Hippocampal formation (tissue), 2 donors: ENCODE measurements at regions not wholly inside any gene's neighbourhood (a gene's known extent, or its start where the extent isn't known, plus 50 kb on each side); places are given as distances from the start of the nearest gene placed in this dataset.

Source experiments
- DNase-seq, 2 donors: peaks; one replicate each; lab custom pipeline; 2025; lab: John Stamatoyannopoulos, UW

DNA sequence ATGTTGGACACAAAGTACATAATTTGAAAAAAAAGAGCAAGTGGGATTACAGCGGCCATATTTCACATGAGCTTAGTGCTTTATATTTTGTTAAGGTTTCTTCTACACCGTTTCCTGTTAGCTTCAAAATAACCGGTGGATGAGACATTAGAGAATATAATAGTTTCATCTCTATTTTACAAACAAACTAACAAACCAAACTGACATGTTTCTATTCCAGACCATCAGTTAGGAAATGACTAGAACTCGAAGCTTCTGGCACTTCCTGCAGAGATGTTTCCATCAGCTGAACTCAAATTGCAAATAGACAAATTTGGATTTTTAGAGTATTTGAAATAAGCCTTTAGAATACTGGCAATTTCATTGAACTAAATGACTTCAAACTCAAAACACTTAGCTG is 86.5 kb downstream of the MTRR start:
- DNase-seq, result no peak

DNA sequence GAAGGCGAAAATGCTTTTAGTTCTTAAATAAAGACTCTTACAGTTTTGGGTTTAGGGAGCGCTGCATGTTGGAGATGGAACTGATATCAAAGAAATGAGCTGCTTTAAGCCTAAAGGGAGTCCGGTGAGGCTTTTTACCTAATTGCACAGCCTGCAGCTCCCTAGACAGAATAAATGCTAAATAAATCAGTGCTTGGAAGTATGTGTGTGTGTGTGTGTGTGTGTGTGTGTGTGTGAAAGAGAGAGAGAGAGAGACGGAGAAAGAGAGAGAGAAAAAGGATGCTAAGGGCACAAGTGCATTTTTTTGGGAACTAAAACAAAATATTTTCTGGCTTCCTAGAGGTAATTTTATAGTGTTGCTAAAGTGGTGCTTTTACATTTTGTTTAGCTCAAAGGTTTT is 88.4 kb downstream of the MTRR start:
- no peak for DNase-seq

DNA sequence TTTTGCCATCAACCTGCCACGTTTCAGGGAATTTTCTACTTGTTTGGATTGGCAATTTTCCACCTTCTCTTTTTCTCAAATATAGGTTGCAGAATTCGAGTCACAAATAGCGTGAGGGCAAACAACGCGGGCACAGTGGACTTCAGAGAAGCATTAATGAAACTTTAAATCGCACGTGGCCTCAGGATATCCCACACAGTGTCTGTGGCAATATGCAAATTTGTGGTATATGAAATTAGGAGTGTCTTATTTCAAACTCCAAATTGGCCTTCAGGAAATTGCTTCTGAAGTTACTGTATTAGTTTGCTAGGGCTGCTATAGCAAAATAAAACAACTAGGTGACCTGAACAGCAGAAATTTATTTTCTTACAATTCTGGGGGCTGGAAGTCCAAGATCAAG is 91.2 kb downstream of the MTRR start:
- no peak for DNase-seq

DNA sequence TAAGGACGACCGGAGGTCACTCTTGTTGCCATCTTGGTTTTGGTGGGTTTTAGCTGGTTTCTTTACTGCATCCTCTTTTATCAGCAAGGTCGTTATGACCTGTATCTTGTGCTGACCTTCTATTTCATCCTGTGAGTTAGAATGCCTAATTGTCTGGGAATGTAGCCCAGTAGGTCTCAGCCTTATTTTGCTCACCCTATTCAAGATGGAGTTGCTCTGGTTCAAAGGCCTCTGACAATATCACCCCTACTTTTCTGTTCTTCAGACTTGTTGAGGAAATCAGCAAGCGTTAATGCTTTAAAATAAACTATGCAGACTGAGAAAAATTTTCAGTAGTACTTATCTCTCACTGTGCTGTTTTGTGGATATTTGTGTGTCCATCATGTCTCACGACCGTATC is 92.6 kb downstream of the MTRR start:
- no peak for DNase-seq

DNA sequence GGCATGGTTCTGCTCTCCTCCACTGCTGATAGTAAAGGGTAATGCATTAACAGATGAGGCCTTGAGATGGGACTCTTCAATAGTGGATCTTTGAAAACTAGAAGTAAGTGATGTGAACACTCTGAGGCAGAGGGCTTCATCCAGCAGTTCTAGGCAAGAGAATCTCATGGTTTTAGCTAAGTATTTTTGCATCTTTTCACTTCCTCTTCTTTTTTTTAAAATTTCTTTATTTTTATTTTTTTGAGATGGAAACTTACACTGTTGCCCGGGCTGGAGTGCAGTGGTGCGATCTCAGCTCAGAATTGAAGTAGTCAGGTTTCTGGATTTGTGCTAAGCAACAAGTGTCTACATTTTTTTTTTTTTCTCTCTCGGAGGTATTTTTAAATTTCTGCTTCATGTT is 101.9 kb downstream of the MTRR start:
- DNase-seq, result no peak

DNA sequence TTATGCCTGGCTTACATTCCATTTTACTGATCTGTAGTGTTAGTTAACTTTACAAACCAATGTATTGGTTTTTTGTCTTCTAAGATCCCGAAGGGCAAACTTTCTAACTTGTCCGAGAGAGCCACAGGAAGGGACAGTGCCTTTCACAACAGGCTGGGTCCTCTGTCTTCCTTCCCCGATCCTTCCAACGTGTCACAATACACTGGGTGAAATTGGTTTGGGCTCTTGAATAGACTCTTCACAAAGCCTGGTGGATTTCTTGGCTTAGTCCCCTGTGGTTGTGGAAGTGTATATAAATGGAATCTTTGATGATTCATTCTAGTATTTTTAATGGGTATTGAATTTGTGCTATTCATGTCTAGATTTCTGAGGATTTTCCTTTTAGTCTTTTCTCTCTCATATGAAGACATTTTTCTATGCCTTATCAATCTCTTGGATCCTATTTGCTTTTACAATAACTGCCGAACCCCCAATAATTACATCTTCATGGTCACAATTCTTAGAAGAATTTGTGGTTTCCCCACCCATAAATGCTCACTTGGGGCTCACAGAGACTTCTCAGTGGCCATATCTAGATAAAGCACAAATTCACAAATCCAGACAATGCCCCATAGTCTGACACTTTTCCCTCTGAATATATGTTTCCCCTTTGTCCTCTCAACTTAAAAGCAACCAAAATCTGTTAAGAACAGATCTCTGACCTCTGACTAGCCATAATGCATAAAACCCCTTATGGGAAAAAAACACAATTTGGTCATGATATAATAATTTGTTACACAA is 107.7 kb downstream of the MTRR start:
- DNase-seq, result no peak

DNA sequence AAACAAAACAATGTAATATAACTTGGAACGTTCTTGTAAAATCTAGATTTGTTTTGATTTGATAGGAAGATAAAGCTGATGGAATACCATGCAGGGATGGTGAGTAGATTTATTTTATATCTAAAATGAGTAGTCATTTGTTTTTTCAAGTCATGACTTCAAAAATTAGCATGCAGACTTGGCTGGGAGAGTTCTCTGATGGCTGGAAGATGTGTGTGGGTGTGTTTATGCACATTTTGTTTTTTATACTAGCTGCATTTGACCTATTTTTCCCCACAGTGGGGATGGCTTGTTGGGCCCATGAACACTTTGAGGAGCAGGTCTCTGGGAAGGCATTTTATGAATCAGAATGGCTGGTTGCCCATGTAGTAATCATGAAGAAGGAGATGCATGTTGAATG is 109.2 kb downstream of the MTRR start:
- peak in 1 of 2 donors; percentile 1 for DNase-seq

DNA sequence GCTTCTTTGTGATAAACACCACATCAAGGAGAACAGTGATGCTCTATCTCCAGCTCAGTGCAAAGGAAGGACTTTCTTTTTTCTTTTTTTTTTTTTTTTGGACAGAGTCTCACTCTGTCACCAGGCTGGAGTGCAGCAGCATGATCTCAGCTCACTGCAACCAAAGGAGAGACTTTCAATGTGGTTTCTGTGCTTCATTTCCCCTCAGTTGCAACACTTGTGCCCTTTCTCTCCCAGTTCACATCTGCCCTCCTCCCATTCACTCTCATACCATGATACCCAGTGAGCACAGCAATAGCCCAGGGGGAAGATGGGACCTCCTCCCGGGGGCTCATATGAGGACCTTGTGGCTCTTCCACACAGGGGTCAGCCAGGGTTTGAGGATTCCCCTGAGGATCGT is 110.0 kb downstream of the MTRR start:
- DNase-seq, result no peak

DNA sequence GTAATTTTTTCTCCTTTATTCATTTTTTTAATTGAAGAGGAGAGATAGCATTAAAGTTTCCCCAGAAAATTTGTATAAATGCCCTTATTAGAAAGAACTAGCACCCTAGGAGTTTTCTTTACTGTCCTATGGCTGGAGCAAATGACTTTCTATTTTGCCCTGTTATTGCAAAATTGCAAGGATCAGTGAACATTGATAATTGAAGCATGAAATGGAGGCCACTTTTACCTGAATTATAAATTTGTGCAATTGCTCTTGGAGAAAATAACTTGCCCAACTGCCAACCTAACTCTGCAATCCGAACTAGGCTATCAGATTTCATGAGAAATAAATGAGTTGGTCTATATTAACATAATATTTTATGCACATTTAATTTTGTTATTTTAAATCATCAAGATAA is 111.9 kb downstream of the MTRR start:
- DNase-seq, result no peak

DNA sequence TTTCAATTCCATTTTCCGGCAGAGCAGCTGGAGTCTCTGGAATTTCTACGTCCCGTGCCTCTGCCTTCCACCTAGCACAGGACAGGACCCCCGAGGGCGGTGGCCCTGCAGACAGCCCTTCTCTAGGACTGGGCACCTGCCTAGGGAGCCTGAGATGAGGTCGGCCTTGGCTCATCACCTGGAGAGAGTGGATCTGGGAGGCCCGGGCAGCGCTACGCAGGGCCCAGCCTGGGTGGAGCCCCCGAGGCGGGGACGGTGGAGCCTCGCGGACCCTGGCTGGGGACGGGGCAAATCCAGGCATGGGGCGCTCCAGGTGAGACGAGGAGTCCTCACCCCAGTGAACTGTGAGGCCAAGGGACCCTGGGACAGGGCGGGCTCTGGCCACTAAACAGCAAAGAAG is 114.5 kb downstream of the MTRR start:
- DNase-seq, result no peak

DNA sequence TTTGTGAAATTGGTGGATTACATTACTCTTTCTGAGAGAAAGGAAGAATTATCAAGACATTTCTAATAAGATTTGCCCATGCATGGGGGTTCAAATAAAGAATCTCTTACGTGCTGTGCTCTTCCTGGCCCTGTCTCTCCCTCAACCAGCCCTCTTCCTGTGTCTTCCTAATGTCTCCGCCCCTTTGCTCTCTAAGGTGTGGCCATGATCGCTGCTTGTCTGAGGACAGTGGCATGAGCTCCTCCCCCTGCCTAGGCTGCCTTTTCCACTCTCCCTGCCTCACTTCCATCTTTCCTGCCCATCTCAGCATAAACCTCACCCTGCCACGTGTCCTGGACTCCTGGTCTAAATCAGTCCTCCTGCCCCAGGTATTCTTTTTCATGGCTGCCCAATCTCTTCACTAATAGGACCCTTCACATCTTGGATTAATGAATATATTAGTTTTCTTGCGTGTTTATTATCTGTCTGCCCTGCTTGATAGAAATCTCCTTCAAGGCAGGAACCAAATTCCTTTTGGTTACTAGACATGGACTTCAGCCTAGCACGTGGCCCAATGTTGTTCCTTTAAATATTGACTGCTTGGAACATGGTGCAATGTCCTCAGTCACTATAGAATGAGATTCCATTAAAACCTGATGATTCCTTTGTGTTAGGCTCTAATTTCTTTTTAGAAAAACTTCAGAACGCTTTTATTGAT is 122.3 kb downstream of the MTRR start:
- DNase-seq, result no peak

DNA sequence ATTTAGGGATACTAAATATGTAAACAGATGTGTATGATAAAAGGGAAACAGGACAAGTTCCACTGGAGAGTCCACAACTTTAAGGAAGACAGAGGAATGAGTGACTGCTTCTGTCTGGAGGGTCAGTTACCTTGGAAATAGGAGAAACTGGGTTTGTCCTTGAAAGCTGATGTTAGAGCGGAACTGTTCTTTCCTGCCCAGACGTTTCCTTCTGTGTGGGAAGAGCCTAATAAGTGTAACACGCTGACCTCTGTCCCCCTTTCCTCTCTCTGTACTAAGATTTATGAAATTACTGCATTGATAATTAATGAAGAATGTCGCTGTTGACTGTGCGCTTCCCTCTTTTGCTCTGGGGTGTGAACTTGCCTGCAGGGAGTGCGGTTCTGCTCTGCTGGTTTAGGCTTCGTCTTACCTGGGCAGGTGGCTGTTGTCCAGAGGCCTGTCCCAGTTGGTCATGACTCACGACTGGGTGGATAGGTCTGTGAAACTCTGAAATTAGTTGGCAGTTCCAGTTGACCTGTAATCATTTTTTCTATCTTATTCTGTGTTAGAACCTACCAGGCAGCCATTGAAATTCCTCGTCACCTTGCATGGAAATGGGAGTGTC is 126.8 kb downstream of the MTRR start:
- DNase-seq, result no peak

DNA sequence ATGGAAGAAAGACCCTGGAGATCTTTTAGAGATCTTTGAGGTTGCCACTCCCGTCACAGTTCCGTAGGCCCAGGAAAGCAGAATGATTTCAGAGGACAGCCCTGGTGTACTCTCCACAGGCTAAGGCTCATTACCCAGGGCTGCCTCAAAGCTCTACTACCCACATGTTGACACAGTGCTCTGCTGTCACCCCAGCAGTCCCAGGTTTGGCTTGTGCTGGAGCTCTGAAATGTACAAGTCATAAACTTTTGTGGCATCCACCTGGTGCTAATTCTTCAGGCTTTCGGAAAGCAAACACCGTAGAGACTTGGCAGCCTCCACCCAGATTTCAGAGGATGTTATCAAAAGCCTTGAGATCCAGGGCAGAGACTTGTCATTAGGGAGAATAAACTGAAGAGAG is 136.5 kb downstream of the MTRR start:
- DNase-seq, result no peak

DNA sequence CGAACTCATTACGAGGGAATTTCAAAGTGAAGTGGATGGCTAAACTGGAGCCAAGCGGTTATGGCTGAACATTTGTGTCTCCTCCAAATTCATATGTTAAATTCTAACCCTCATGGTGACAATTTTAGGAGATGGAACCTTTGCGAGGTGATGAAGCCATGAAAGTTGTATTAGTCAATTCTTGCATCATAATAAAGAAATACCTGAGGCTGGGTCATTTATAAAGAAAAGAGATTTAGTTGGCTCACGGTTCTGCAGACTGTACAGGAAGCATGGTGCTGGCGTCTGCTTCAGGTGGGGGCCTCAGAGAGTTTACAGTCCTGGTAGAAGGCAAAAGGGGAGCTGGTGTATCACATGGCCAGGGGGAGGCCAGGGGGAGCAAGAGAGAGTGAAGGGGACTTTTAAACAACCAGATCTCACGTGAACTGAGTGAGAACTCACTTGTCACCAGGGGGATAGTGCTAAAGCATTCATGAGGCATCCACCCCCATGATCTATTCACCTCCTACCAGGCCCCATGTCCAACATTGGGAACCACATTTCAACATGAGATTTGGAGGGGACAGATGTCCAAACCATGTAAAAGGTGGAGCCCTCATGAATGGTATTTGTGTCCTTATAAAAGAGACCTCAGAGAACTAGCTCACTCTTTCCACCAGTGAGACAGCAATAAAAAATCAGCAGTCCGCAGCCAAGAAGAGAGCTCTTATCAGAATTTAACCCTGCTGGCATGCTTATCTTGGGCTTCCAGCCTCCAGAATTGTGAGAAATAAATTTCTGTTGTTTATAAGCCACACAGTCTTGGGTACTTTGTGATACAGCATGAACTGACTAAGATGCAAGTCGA is 143.4 kb downstream of the MTRR start:
- DNase-seq, result no peak

DNA sequence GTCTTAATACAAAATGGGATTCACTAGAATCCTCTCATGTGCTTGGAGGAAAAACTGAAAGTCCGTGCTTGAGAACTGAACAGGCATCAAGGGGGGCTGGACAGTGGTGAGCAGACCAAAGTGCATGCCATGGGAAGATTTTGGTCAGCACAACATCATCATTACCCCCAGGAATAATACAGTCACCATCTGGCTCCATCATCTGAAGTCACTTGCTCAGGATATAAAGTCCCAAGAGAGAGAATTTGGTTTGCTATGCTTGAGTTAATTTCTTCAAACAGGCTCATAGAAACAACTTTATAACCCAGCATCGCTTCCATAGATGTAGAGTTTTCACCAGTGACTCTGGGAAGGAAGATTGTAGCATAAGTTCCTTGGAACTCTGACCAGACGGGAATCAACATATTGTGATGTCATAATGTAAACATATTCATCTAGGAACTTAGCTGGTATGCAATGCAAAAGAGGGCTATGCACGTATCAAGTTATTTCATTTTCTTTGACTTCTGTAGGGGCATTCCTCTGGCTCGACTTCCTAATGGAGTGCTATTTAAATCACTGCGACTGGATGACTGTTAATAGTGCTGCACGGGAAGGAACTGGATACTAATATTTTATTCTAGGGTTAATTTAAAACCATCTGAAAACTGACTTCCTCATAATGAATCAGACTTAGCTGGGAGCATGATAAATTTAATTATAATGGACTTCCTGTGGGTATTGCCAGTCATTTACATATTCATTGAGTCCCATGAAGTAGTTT is 145.2 kb downstream of the MTRR start:
- DNase-seq, result no peak

DNA sequence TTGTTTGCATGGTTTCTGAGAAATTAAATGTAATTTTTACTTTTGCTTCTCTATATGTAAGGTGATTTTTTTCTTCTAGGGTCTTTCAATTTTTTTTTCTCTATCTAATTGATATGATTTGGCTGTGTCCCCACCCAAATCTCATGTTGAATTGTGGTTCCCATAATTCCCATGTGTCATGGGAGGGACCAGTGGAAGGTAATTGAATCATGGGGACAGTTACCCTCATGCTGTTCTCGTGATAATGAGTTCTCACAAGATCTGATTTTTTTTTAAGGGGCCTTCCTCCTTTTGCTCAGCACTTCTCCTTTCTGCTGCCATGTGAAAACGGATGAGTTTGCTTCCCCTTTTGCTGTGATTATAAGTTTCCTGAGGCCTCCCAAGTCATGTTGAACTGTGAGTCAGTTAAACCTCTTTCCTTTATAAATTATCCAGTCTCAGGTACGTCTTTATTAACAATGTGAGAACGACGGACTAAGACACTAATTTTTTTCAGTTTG is 150.8 kb downstream of the MTRR start:
- DNase-seq, result no peak

DNA sequence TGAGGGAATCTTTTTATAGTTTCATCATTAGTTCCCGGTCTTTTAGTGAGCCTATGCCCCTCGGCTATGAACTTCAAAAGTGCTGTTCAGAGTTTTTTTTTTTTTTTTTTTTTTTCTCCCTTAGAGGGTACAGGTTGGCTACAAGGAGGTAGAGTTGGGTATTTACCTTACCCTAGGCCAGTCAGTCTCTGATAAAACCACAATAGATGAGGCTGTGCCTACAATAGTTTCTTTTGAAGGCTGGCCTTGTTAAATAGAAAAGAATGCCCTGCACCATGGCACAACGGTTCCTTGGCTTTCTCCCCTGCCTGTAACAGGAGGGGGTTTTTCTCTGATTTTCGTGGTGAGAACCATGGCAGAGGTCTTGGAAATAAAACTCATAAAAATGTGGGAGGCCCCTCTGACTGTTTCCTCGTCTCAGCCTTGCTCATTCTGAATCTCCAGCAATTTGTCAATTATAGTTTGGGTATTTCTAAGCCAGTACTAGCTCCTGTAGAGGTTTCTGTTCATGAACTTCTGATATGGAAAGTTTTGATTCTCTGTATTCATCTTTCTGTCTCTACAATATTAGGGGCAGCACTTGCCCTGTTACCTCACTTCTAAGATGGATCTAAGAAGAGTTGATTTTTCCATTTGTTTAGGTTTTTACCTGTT is 152.0 kb downstream of the MTRR start:
- no peak for DNase-seq

DNA sequence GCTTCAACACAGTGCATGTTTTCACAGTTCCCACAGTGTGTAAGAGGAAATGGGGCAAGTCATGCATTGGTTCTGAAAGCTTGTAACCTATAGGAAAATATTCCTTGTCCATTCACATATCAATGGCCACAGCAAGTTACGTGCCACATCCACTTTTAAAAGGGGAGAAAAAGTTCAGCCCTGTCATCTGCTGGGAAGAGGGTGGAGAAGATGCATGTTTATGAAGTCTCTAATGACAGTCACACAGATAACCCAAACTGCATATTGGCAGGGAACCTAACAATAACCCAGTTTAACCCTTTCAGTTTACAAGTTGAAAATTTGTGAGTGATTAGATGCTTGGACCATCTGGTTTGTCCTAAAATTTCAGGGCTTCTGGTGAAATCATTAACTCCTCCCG is 159.3 kb downstream of the MTRR start:
- no peak for DNase-seq

DNA sequence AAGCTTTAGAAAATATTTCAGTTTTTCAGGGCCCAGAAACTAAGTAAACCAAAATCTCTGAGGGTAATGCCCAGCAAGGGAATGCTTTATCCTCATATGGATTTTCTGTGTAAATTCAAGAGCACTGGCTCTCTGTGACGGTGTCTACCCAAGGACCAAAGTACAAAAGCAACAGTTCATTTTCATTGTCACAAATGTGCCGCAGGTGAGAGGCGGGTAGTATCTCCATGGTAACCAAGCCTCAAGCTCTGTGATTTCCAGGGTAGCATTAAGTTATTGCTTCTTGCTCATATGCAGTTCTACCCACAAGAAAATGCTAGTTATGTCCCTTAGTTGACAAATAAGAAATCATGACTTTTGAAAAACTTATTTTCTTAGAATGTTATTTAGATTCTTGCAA is 164.3 kb downstream of the MTRR start:
- DNase-seq, result no peak

DNA sequence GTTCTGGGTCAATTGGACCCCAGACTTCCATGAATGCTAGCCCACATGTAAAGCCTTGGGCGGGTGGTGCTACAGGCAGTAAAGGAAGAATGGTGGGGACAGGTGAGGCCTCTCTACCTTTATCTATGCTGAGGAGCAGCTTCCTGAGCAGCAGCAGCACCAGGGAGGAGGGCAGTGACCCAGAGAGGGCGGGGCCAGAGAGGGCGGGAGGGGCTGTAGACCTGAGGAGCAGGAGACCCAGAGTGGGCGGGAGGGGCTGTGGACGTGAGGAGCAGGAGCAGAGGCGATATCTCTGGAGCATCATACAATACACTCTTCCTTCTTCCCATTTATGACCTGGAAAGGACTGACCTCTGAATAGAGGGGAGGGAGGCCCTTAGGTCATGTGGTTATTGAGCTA is 165.9 kb downstream of the MTRR start:
- no peak for DNase-seq

DNA sequence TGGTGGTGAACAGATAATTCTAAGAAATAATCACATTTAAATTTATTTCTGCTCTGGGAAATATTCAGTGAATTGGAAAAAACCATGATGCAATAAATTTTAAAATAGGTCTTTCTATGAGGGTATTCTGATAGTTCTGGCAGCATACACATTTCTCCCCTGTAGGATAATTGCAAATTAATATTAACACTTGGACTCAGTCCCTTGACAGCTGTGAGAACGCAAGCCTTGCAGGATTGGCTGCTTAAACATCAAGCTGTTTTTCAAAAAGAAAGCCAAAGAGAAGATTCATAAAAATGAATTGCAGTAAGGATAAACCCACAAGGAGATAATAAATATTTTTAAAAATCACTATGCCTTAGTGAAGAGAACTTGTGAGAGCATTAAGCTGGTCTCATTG is 180.0 kb downstream of the MTRR start:
- DNase-seq, result no peak
